Ascending aorta (tissue), 2 donors: ENCODE measurements at regions not wholly inside any gene's neighbourhood (a gene's known extent, or its start where the extent isn't known, plus 50 kb on each side); places are given as distances from the start of the nearest gene placed in this dataset.
A peak's percentile ranks its signal among the peaks of the same experiment; 100 is the strongest.

Experiments used
- DNase-seq, 2 donors: peaks; one replicate each; pipeline ENCODE4 v3.0.0-alpha.2; 2019; ENCODE audit warnings: low spot score in 2 of 2
- H3K27ac ChIP-seq, 2 donors: fragments of 200-600 bp; sonication (generic); one replicate each; pipeline ENCODE4 v1.5.1; 2016 to 2017; ENCODE audit warnings: mild to moderate bottlenecking in 1 of 2
- H3K27me3 ChIP-seq: fragments of 200-600 bp; sonication (generic); one replicate; pipeline ENCODE4 v1.5.1; 2017
- H3K36me3 ChIP-seq, 2 donors: fragments of 200-600 bp; sonication (generic); one replicate each; pipeline ENCODE4 v1.5.1; 2016
- H3K4me1 ChIP-seq, 2 donors: fragments of 200-600 bp; sonication (generic); one replicate each; pipeline ENCODE4 v1.5.1; 2016 to 2017; ENCODE audit warnings: mild to moderate bottlenecking in 1 of 2
- H3K4me3 ChIP-seq, 2 donors: fragments of 200-600 bp; sonication (generic); one replicate each; pipeline ENCODE4 v1.5.1; 2016 to 2017; ENCODE audit warnings: mild to moderate bottlenecking in 1 of 2
- H3K9me3 ChIP-seq, 2 donors: fragments of 200-600 bp; sonication (generic); one replicate each; pipeline ENCODE4 v1.5.1; 2016
- CTCF ChIP-seq, 3 experiments: fragments of 200-600 bp in 2 of 3; fragments of 450-650 bp in 1 of 3; sonication (generic) in 2 of 3; IDR thresholded peaks; one replicate each; pipeline ENCODE4 v1.5.1; 2016 to 2019; ENCODE audit warnings: antibody characterized with exemption in 3 of 3, mild to moderate bottlenecking in 1 of 3, moderate library complexity in 1 of 3
- intact Hi-C: fragments of 100-400 bp; cut with DNase I; formaldehyde crosslinking; loops from one replicate; pipeline ENCODE4 v1.15.1; 2023

GRCh38 chr12:59084511-59085375 lies 164.4 kb upstream of the LRIG3 start:
- TF ChIP-seq CTCF (IDR thresholded peaks at IDR 0.05), result no peak
- no peak for DNase-seq
- no peaks in the 10 kb centered on the region for H3K27me3 ChIP-seq
- no peaks in the 10 kb centered on the region for H3K9me3 ChIP-seq
- peaks cover 0 to 6% of the 10 kb centered on the region in 2 donors for H3K4me1 ChIP-seq
- intact Hi-C loops, result loop anchor here (10.0 kb wide), 1 partner anchor 740 kb away; no protein-coding TSS in a partner anchor
- H3K36me3 ChIP-seq, result no peaks in the 10 kb centered on the region
- H3K4me3 ChIP-seq, result peak overlapping the region in 1 of 2 donors; percentile 26
- peak overlapping the region in 1 of 2 donors; percentile 37 for H3K27ac ChIP-seq

DNA sequence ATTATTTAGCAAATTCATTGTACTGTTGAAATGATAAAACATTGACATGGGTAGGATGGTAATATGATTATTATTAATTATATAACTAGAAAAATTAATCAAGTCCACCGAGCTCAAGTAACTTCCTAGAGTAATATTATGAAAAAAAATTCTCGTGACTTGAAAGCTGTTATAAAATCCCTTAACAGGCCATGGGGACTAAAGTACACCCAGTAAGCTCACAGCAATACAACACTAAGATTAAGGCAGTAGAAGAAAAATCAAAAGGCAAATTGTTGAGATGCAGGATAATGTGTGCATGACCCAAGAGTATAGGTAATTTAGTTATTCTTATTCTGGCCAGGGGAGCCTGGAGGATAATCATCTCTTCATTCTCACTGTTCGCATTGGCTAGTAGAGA lies 162.6 kb upstream of the LRIG3 start:
- no peak for TF ChIP-seq CTCF (IDR thresholded peaks at IDR 0.05)
- intact Hi-C loops, result loop anchor here (10.0 kb wide), 1 partner anchor 738 kb away; no protein-coding TSS in a partner anchor
- H3K4me1 ChIP-seq, result peaks cover 0 to 6% of the 10 kb centered on the region in 2 donors
- no peak overlapping the region for H3K27ac ChIP-seq
- H3K9me3 ChIP-seq, result no peaks in the 10 kb centered on the region
- DNase-seq, result no peak
- H3K4me3 ChIP-seq, result no peak overlapping the region
- no peaks in the 10 kb centered on the region for H3K36me3 ChIP-seq
- no peaks in the 10 kb centered on the region for H3K27me3 ChIP-seq

DNA sequence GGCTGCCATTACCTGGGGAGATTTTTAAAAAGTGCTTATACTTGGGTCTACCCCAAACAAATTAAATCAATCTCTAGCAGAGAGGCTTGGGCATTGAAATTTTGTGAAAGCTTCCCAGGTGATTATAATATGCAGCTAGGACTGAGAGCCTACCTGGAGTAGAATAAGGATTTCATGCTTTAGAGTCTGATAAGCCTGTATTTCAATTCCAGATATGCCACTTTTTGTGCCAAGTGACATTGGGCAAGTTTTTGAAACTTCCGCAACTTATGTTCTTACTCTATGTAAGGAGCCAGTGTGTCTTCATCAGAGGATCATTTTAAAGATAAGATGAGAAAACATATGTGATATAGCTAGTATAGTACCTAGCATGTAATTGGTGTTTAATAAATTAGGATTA lies 159.8 kb upstream of the LRIG3 start:
- TF ChIP-seq CTCF (IDR thresholded peaks at IDR 0.05), result no peak
- H3K27ac ChIP-seq, result no peak overlapping the region
- H3K36me3 ChIP-seq, result no peaks in the 10 kb centered on the region
- H3K9me3 ChIP-seq, result no peaks in the 10 kb centered on the region
- H3K27me3 ChIP-seq, result no peaks in the 10 kb centered on the region
- DNase-seq, result no peak
- peaks cover 0 to 6% of the 10 kb centered on the region in 2 donors for H3K4me1 ChIP-seq
- intact Hi-C loops, result loop anchor here (10.0 kb wide), 1 partner anchor 735 kb away; no protein-coding TSS in a partner anchor
- H3K4me3 ChIP-seq, result no peak overlapping the region

- TF ChIP-seq CTCF (IDR thresholded peaks at IDR 0.05), result no peak
- intact Hi-C loops, result no loop called here
- Histone ChIP-seq H3K4me1 (peaks cover 0 to 2% of the 10 kb centered on the region in 2 donors), H3K36me3 (no peaks in the 10 kb centered on the region), H3K27me3 (no peaks in the 10 kb centered on the region), H3K4me3 (no peak overlapping the region), H3K9me3 (no peaks in the 10 kb centered on the region), H3K27ac (no peak overlapping the region)
- no peak for DNase-seq
Observed at GRCh38 chr12:59079472-59079871, 159.2 kb upstream of the LRIG3 start.

- no peak overlapping the region for H3K27ac ChIP-seq
- no peaks in the 10 kb centered on the region for H3K9me3 ChIP-seq
- H3K27me3 ChIP-seq, result no peaks in the 10 kb centered on the region
- no peaks in the 10 kb centered on the region for H3K4me1 ChIP-seq
- intact Hi-C loops, result no loop called here
- no peaks in the 10 kb centered on the region for H3K36me3 ChIP-seq
- no peak overlapping the region for H3K4me3 ChIP-seq
- no peak for DNase-seq
- no peak for TF ChIP-seq CTCF (IDR thresholded peaks at IDR 0.05)
Observed at GRCh38 chr12:59079002-59079401, 158.7 kb upstream of the LRIG3 start.
